Prostate gland (tissue), 2 donors: ENCODE measurements at regions not wholly inside any gene's neighbourhood (a gene's known extent, or its start where the extent isn't known, plus 50 kb on each side); places are given as distances from the start of the nearest gene placed in this dataset.

Source experiments
- DNase-seq: peaks from one replicate; pipeline ENCODE4 v3.0.0-alpha.2; 2019; ENCODE audit warnings: low spot score
- H3K27ac ChIP-seq, 2 donors: fragments of 200-600 bp; sonication (generic); 2 replicates each; pipeline ENCODE4 v1.5.1; 2017 to 2019
- H3K27me3 ChIP-seq: fragments of 200-600 bp; sonication (generic); replicated peaks from 2 replicates; pipeline ENCODE4 v1.5.1; 2019; ENCODE audit not compliant: insufficient read depth
- H3K36me3 ChIP-seq, 2 donors: fragments of 200-600 bp; sonication (generic); 1 replicate in 1 of 2; 2 replicates in 1 of 2; pipeline versions ENCODE4 v1.5.1 to v1.8.1; 2017 to 2019
- H3K4me1 ChIP-seq: fragments of 200-600 bp; sonication (generic); replicated peaks from 2 replicates; pipeline ENCODE4 v1.5.1; 2019
- H3K4me3 ChIP-seq, 2 donors: fragments of 200-600 bp; sonication (generic); 2 replicates each; pipeline ENCODE4 v1.5.1; 2017 to 2019
- H3K9me3 ChIP-seq: fragments of 200-600 bp; sonication (generic); 2 replicates; pipeline ENCODE4 v1.5.1; 2017
- POLR2A ChIP-seq: fragments of 450-650 bp; IDR thresholded peaks from one replicate; pipeline ENCODE4 v1.6.1; 2016; ENCODE audit warnings: antibody characterized with exemption, mild to moderate bottlenecking
- POLR2AphosphoS5 ChIP-seq: sonication (generic); formaldehyde crosslinking; IDR thresholded peaks from one replicate; pipeline ENCODE4 v1.6.1; 2017; ENCODE audit warnings: antibody characterized with exemption
- WGBS: methylation state at CpG from one replicate; pipeline ENCODE4 v1.1.5; 2018; 5-methylcytosine and 5-hydroxymethylcytosine counted together
- intact Hi-C: fragments of 100-400 bp; cut with DNase I; formaldehyde crosslinking; loops from one replicate; pipeline ENCODE4 v1.14.2; 2022
- TF ChIP-seq, protein P1 (sequence below), 4 experiments: fragments of 200-600 bp in 2 of 4; fragments of 450-650 bp in 2 of 4; sonication (generic) in 2 of 4; IDR thresholded peaks; 1 replicate in 3 of 4; 2 replicates in 1 of 4; pipeline ENCODE4 v1.5.1; 2016 to 2019; ENCODE audit warnings: antibody characterized with exemption in 4 of 4, mild to moderate bottlenecking in 2 of 4, moderate library complexity in 2 of 4

- Histone ChIP-seq H3K27ac (no peak overlapping the region), H3K4me1 (no peaks in the 10 kb centered on the region), H3K36me3 (no peaks in the 10 kb centered on the region), H3K27me3 (no peaks in the 10 kb centered on the region), H3K9me3 (no peaks in the 10 kb centered on the region), H3K4me3 (no peak overlapping the region)
- DNase-seq: no peak
- intact Hi-C loops: no loop called here
- TF ChIP-seq POLR2A (no peak), POLR2AphosphoS5 (no peak)
- TF ChIP-seq, protein P1, sequence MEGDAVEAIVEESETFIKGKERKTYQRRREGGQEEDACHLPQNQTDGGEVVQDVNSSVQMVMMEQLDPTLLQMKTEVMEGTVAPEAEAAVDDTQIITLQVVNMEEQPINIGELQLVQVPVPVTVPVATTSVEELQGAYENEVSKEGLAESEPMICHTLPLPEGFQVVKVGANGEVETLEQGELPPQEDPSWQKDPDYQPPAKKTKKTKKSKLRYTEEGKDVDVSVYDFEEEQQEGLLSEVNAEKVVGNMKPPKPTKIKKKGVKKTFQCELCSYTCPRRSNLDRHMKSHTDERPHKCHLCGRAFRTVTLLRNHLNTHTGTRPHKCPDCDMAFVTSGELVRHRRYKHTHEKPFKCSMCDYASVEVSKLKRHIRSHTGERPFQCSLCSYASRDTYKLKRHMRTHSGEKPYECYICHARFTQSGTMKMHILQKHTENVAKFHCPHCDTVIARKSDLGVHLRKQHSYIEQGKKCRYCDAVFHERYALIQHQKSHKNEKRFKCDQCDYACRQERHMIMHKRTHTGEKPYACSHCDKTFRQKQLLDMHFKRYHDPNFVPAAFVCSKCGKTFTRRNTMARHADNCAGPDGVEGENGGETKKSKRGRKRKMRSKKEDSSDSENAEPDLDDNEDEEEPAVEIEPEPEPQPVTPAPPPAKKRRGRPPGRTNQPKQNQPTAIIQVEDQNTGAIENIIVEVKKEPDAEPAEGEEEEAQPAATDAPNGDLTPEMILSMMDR (IDR thresholded peaks at IDR 0.05): no peak
- 95% methylated on average over 1 of the region's 1 CpG for WGBS
Measured at GRCh38 chr11:71335371-71335770, 83.0 kb upstream of the SHANK2 start.

GRCh38 chr11:71334191-71334590 is 81.8 kb upstream of the SHANK2 start:
- intact Hi-C loops: no loop called here
- Histone ChIP-seq H3K9me3 (no peaks in the 10 kb centered on the region), H3K36me3 (no peaks in the 10 kb centered on the region), H3K27ac (no peak overlapping the region), H3K4me1 (no peaks in the 10 kb centered on the region), H3K4me3 (no peak overlapping the region), H3K27me3 (no peaks in the 10 kb centered on the region)
- no peak for DNase-seq
- TF ChIP-seq POLR2A: no peak
- WGBS: 82% methylated on average over 1 of the region's 1 CpG

DNA sequence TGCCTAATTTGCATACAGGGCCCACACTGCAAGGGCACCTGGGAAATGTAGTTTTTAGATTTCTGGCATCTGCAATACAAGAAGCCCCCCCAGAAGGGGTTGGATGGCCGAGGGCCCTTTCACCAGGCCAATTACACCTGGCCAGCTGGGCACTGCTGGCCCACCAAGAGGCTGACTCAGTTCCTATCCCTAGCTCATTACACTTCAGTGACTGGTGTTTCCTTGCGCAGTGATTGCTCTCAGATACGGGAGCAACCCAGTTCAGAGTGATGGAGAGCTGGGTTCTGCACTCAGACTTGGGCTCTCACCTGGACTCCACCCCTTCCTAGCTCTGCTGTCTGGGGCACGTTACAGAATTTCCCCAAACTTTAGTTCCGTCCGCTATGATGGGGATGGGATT is 81.1 kb upstream of the SHANK2 start:
- no peak for TF ChIP-seq POLR2A
- no peak for TF ChIP-seq POLR2AphosphoS5
- TF ChIP-seq, protein P1 (IDR thresholded peaks at IDR 0.05): no peak
- no peaks in the 10 kb centered on the region for H3K9me3 ChIP-seq
- 80% methylated on average over 6 of the region's 6 CpGs for WGBS
- H3K4me1 ChIP-seq: no peaks in the 10 kb centered on the region
- H3K36me3 ChIP-seq: no peaks in the 10 kb centered on the region
- no peaks in the 10 kb centered on the region for H3K27me3 ChIP-seq
- H3K4me3 ChIP-seq: no peak overlapping the region
- intact Hi-C loops: no loop called here
- DNase-seq: no peak
- no peak overlapping the region for H3K27ac ChIP-seq

GRCh38 chr11:71332447-71332846 is 80.1 kb upstream of the SHANK2 start:
- TF ChIP-seq POLR2AphosphoS5: no peak
- TF ChIP-seq, protein P1 (IDR thresholded peaks at IDR 0.05): no peak
- TF ChIP-seq POLR2A: no peak
- Histone ChIP-seq H3K4me1 (no peaks in the 10 kb centered on the region), H3K36me3 (no peaks in the 10 kb centered on the region), H3K27ac (no peak overlapping the region), H3K4me3 (no peak overlapping the region), H3K9me3 (no peaks in the 10 kb centered on the region), H3K27me3 (no peaks in the 10 kb centered on the region)
- WGBS: 88% methylated on average over 5 of the region's 5 CpGs
- intact Hi-C loops: no loop called here
- DNase-seq: no peak

GRCh38 chr11:71332046-71332445 is 79.7 kb upstream of the SHANK2 start:
- no peaks in the 10 kb centered on the region for H3K27me3 ChIP-seq
- intact Hi-C loops: no loop called here
- H3K36me3 ChIP-seq: no peaks in the 10 kb centered on the region
- 93% methylated on average over 3 of the region's 3 CpGs for WGBS
- no peak overlapping the region for H3K27ac ChIP-seq
- no peaks in the 10 kb centered on the region for H3K4me1 ChIP-seq
- no peak for DNase-seq
- no peak for TF ChIP-seq POLR2AphosphoS5
- TF ChIP-seq, protein P1 (IDR thresholded peaks at IDR 0.05): no peak
- TF ChIP-seq POLR2A: no peak
- H3K9me3 ChIP-seq: no peaks in the 10 kb centered on the region
- no peak overlapping the region for H3K4me3 ChIP-seq
